ENCODE measurements at regions not wholly inside any gene's neighbourhood (a gene's known extent, or its start where the extent isn't known, plus 50 kb on each side); places are given as distances from the start of the nearest gene placed in this dataset.

GRCh38 chr11:127506647-127507046, 506.1 kb upstream of the KIRREL3 start:
- Histone ChIP-seq H3K9ac (ENCODE audit: low read depth, low read length, poor library complexity, severe bottlenecking) (no peak overlapping the region), H3K4me1 (ENCODE audit: insufficient read depth, low read length, poor library complexity, severe bottlenecking) (peaks cover 12% of the 10 kb centered on the region), H4K20me1 (ENCODE audit: insufficient read depth, low read length, poor library complexity, severe bottlenecking) (no peaks in the 10 kb centered on the region), H2AFZ (ENCODE audit: low read length) (no peak overlapping the region), H3K9me3 (ENCODE audit: insufficient read depth, low read depth, low read length) (no peaks in the 10 kb centered on the region), H3K79me2 (ENCODE audit: insufficient read depth, low read length) (no peaks in the 10 kb centered on the region), H3K36me3 (ENCODE audit: insufficient read depth, low read length) (no peaks in the 10 kb centered on the region), H3K4me2 (ENCODE audit: low read depth, low read length, poor library complexity, severe bottlenecking) (peak overlapping the region; percentile 5), H3F3A (ENCODE audit: low read depth) (no peaks in the 10 kb centered on the region), H3K4me3 (ENCODE audit: low read length, poor library complexity, severe bottlenecking) (no peak overlapping the region), H3K27me3 (ENCODE audit: insufficient read depth, low read length, poor library complexity, severe bottlenecking) (no peaks in the 10 kb centered on the region), H3K9me2 (replicated peaks; ENCODE audit: low read depth, low read length) (no peaks in the 10 kb centered on the region)
- TF ChIP-seq, protein P1, sequence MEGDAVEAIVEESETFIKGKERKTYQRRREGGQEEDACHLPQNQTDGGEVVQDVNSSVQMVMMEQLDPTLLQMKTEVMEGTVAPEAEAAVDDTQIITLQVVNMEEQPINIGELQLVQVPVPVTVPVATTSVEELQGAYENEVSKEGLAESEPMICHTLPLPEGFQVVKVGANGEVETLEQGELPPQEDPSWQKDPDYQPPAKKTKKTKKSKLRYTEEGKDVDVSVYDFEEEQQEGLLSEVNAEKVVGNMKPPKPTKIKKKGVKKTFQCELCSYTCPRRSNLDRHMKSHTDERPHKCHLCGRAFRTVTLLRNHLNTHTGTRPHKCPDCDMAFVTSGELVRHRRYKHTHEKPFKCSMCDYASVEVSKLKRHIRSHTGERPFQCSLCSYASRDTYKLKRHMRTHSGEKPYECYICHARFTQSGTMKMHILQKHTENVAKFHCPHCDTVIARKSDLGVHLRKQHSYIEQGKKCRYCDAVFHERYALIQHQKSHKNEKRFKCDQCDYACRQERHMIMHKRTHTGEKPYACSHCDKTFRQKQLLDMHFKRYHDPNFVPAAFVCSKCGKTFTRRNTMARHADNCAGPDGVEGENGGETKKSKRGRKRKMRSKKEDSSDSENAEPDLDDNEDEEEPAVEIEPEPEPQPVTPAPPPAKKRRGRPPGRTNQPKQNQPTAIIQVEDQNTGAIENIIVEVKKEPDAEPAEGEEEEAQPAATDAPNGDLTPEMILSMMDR (conservative IDR thresholded peaks at IDR 0.05; ENCODE audit: low read length) = no peak
- TF ChIP-seq EZH2phosphoT487 (IDR thresholded peaks at IDR 0.05; ENCODE audit: borderline replicate concordance) = no peak

DNA sequence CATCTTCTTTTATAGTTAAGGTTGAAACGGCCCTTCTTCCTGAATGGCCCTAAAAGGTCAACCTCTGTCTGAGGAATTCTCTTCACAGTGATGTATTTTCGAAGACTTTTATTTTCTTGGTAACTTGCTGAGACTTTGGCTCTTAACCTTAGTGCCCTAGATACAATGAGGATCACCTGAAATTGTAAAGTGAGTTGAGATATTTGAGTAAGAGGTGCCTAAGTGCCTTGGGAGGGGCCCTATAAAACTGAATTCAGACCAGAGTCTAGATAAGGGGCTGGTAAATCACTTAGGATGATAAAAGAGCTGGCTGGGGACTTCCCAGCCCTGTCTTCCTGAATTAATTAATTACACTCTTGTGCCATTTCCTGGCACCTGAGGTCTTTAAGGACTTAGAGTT, 505.6 kb upstream of the KIRREL3 start:
- Histone ChIP-seq H3K9ac (ENCODE audit: low read depth, low read length, poor library complexity, severe bottlenecking) (no peak overlapping the region), H3K4me2 (ENCODE audit: low read depth, low read length, poor library complexity, severe bottlenecking) (peak overlapping the region; percentile 5)
- TF ChIP-seq, protein P1 (conservative IDR thresholded peaks at IDR 0.05; ENCODE audit: low read length) = no peak
- TF ChIP-seq EZH2phosphoT487 (IDR thresholded peaks at IDR 0.05; ENCODE audit: borderline replicate concordance) = no peak

GRCh38 chr11:127496165-127496564, 495.6 kb upstream of the KIRREL3 start:
- Histone ChIP-seq H3K36me3 (ENCODE audit: insufficient read depth, low read length) (no peaks in the 10 kb centered on the region), H3K4me2 (ENCODE audit: low read depth, low read length, poor library complexity, severe bottlenecking) (no peak overlapping the region), H3K4me1 (ENCODE audit: insufficient read depth, low read length, poor library complexity, severe bottlenecking) (no peaks in the 10 kb centered on the region), H3K9me2 (replicated peaks; ENCODE audit: low read depth, low read length) (no peaks in the 10 kb centered on the region), H2AFZ (ENCODE audit: low read length) (no peak overlapping the region), H3K9me3 (ENCODE audit: insufficient read depth, low read depth, low read length) (peaks cover 8% of the 10 kb centered on the region; the same call in 1 of the 2 replicates), H3K27me3 (ENCODE audit: insufficient read depth, low read length, poor library complexity, severe bottlenecking) (no peaks in the 10 kb centered on the region), H3K4me3 (ENCODE audit: low read length, poor library complexity, severe bottlenecking) (no peak overlapping the region), H3K9ac (ENCODE audit: low read depth, low read length, poor library complexity, severe bottlenecking) (no peak overlapping the region), H4K20me1 (ENCODE audit: insufficient read depth, low read length, poor library complexity, severe bottlenecking) (no peaks in the 10 kb centered on the region), H3F3A (ENCODE audit: low read depth) (no peaks in the 10 kb centered on the region), H3K79me2 (ENCODE audit: insufficient read depth, low read length) (no peaks in the 10 kb centered on the region)
- TF ChIP-seq EZH2phosphoT487 (IDR thresholded peaks at IDR 0.05; ENCODE audit: borderline replicate concordance) = no peak
- TF ChIP-seq, protein P1 (conservative IDR thresholded peaks at IDR 0.05; ENCODE audit: low read length) = no peak

More for the DNA sequence above, 505.6 kb upstream of the KIRREL3 start:
- Histone ChIP-seq H3K9me2 (replicated peaks; ENCODE audit: low read depth, low read length) (no peaks in the 10 kb centered on the region), H3K4me3 (ENCODE audit: low read length, poor library complexity, severe bottlenecking) (no peak overlapping the region), H3K9me3 (ENCODE audit: insufficient read depth, low read depth, low read length) (no peaks in the 10 kb centered on the region), H3K36me3 (ENCODE audit: insufficient read depth, low read length) (no peaks in the 10 kb centered on the region), H2AFZ (ENCODE audit: low read length) (no peak overlapping the region), H4K20me1 (ENCODE audit: insufficient read depth, low read length, poor library complexity, severe bottlenecking) (no peaks in the 10 kb centered on the region), H3K27me3 (ENCODE audit: insufficient read depth, low read length, poor library complexity, severe bottlenecking) (no peaks in the 10 kb centered on the region), H3K79me2 (ENCODE audit: insufficient read depth, low read length) (no peaks in the 10 kb centered on the region), H3F3A (ENCODE audit: low read depth) (no peaks in the 10 kb centered on the region), H3K4me1 (ENCODE audit: insufficient read depth, low read length, poor library complexity, severe bottlenecking) (peaks cover 12% of the 10 kb centered on the region)
